Rectal smooth muscle tissue (tissue), 1 donor: ENCODE measurements at regions not wholly inside any gene's neighbourhood (a gene's known extent, or its start where the extent isn't known, plus 50 kb on each side); places are given as distances from the start of the nearest gene placed in this dataset.

Experiments used
- H3K27ac ChIP-seq: one replicate; pipeline ENCODE4 v1.7.0; 2013; ENCODE audit warnings: low read depth, low read length, inconsistent platforms
- H3K27me3 ChIP-seq: one replicate; pipeline ENCODE4 v1.7.0; 2013; ENCODE audit warnings: low read length; ENCODE audit not compliant: control insufficient read depth, insufficient read depth
- H3K36me3 ChIP-seq: one replicate; pipeline ENCODE4 v1.7.0; 2013; ENCODE audit warnings: low read length; ENCODE audit not compliant: control insufficient read depth, insufficient read depth
- H3K4me1 ChIP-seq: one replicate; pipeline ENCODE4 v1.7.0; 2013; ENCODE audit warnings: low read length; ENCODE audit not compliant: control insufficient read depth, insufficient read depth
- H3K4me3 ChIP-seq: one replicate; pipeline ENCODE4 v1.7.0; 2013; ENCODE audit warnings: low read length
- H3K9ac ChIP-seq: one replicate; pipeline ENCODE4 v1.7.0; 2013; ENCODE audit warnings: low read length

DNA sequence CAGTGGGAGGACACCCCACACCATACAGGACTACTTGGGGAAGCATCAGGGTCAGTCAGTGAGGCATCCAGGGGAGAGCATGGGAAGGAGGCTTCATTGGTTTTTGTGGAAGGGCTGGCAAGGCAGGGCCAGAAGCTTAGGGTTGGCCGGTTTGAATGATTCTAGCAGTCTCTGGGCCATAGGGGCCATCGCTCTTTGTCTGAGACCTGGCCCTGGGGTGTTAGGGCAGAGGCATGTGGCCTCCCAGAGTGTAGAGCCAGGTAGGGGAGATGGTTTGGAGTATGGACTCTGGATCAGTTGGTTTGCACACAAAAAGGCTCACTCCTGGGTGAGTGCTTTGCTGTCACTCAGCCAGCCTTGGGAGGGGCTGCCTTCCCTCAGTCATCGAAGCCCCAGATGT, 98.5 kb downstream of the GLI2 start:
- H3K9ac ChIP-seq = no peak overlapping the region
- no peaks in the 10 kb centered on the region for H3K27me3 ChIP-seq
- H3K4me1 ChIP-seq = no peaks in the 10 kb centered on the region
- H3K36me3 ChIP-seq = no peaks in the 10 kb centered on the region
- H3K27ac ChIP-seq = no peak overlapping the region
- H3K4me3 ChIP-seq = no peak overlapping the region

GRCh38 chr2:120836281-120836680, 100.6 kb downstream of the GLI2 start:
- no peak overlapping the region for H3K4me3 ChIP-seq
- no peaks in the 10 kb centered on the region for H3K36me3 ChIP-seq
- H3K27ac ChIP-seq = no peak overlapping the region
- H3K27me3 ChIP-seq = no peaks in the 10 kb centered on the region
- H3K9ac ChIP-seq = no peak overlapping the region
- no peaks in the 10 kb centered on the region for H3K4me1 ChIP-seq

DNA sequence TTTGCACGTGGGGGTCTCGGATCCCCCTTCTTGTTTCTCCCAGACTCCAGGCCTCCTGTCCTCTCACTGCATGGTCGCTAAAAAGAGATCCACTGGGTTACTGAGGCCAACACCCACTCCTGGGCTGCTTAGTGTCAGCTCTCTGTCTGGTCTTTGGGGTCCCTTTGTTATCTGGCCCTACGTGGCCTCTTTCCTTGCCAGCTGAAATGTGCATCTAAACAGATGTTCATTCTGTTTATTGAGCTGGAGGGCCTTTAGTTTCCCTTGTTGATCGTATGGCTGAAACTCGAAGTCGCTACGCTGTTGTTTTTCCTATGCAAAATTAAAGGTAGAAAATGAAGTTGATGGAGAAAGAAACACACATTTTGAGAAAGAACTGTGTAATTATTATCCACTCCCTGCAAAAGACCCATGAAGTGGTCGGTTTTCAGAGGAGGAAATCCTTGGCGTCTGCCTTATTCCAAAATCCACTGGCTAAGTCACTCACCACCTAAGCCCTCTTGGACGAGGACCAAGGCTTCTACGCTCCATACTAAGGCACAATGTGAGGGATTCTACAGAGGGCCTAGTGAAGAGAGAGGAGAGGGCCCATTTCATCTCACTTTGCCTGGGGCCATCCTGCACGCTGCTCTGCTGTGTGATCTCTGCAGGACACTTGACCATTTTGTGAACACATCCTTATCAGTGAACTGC, 105.3 kb downstream of the GLI2 start:
- H3K9ac ChIP-seq = no peak overlapping the region
- H3K4me1 ChIP-seq = no peaks in the 10 kb centered on the region
- no peak overlapping the region for H3K4me3 ChIP-seq
- H3K27me3 ChIP-seq = no peaks in the 10 kb centered on the region
- H3K36me3 ChIP-seq = no peaks in the 10 kb centered on the region
- no peak overlapping the region for H3K27ac ChIP-seq

DNA sequence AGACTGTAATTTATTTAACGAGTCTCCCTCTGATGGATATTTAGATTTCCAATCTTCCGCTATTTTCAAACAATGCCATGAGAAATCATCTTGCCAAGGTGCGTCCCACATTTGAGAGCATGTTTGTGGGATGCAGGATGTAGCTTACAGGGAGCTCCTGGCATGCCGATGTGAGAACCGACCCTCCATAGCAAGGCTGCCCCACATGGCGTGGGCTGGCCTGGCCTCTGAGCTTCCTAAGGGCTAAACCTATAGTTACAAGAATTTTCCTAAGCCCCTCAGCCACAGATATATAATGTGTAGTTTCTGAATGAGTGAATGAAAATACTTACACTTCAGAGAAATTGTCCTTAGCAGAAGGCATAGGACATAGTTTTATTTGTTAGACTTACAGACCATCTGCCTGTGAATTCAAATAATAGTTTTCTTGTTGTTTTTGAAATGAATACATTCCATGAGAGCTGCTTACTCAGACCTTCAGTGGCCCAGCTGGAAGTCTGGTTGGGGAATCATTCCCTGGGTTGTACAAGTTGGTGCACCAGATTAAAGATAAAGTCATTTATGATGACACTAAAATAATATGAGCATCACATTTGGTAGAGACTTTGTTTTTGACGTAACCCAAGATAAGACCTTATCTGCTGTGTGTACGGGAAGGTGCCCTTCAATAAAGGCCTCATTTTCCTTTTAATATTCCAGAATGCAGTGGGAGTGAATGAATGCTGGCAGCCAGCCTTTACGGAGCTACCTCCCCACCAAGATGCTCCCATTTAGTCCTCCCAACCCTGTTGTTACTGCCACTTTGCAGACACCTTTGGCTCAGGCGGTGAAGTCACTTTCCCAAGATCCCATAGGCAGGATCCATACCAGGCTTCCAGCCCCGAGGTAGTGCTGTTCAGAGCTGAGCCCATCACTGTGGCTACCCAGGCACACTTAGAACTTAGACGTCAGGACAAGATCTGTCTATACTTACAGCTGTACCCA, 107.1 kb downstream of the GLI2 start:
- no peaks in the 10 kb centered on the region for H3K27me3 ChIP-seq
- H3K27ac ChIP-seq = no peak overlapping the region
- H3K4me1 ChIP-seq = no peaks in the 10 kb centered on the region
- no peak overlapping the region for H3K4me3 ChIP-seq
- H3K36me3 ChIP-seq = no peaks in the 10 kb centered on the region
- no peak overlapping the region for H3K9ac ChIP-seq

GRCh38 chr2:120844070-120844738, 108.5 kb downstream of the GLI2 start:
- Histone ChIP-seq H3K27me3 (no peaks in the 10 kb centered on the region), H3K4me1 (no peaks in the 10 kb centered on the region), H3K4me3 (no peak overlapping the region), H3K36me3 (no peaks in the 10 kb centered on the region), H3K9ac (no peak overlapping the region), H3K27ac (no peak overlapping the region)

- Histone ChIP-seq H3K27me3 (no peaks in the 10 kb centered on the region), H3K4me3 (no peak overlapping the region), H3K27ac (no peak overlapping the region), H3K4me1 (no peaks in the 10 kb centered on the region), H3K36me3 (no peaks in the 10 kb centered on the region), H3K9ac (no peak overlapping the region)
Observed at GRCh38 chr2:120845277-120845676, 109.6 kb downstream of the GLI2 start.

DNA sequence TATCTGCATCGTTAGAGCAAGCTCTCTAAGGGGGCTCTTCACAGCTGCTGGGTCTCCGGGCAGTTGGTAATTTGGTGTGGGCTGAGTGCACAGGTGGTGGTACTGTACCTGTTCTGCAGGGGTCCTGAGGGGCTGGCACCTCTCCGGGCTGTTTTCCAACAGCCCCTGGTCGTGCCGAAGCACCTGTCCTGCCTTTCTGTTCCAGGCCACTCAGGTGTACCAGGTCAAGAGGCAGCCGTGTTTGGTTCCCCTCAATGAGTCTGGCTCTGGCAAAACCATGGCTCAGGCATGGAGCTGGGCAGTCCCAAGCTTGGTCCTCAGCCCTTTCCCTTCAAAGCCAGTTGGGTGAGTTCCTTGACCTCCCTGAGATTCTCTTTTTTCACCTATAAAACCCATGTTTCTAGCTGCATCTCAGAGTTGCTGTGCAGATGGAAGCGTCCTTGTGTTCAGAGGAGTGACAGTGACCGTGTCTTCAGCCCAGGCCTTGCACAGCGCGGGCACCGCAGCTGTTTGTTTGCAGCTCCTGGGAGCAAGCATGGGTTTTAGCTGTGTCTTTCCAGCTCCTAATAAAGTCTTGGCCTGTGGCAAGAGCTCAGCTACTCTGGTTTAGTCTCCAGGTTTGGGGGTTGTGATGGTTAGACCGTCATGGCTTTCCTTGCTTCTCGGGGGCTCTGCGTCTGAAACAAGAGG, 110.9 kb downstream of the GLI2 start:
- Histone ChIP-seq H3K27ac (no peak overlapping the region), H3K36me3 (no peaks in the 10 kb centered on the region), H3K4me3 (no peak overlapping the region), H3K9ac (no peak overlapping the region), H3K4me1 (no peaks in the 10 kb centered on the region), H3K27me3 (no peaks in the 10 kb centered on the region)

DNA sequence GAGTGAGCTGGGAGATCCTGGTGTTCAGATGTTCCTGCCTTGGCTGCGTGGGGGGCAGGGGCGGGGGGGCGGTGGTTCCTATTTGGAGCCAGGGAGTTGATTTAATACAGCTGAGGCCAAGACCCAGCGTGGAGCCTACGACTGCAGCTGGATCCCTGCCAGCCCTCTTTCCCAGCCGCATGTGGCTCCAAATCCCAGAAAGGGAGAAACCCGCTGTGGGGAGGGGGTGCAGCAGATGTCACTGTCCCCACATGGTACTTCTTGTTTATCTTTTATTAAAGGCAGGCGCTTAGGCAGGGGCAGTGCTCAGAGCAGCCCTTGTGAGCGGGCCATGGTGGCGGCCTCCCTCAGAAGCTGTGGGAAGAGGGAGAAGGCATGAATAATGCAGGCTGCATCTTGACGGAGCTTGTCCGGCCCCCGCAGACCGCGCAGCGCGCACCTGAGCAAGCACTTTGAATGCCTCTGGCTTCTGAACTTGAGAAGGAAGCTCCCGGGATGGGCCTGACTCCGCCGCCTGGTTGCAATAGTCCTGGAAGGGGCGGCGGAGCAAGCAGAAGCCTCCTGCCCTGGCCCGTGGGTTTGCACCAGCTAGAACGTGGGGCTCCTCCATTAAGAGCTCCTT, 112.1 kb downstream of the GLI2 start:
- Histone ChIP-seq H3K4me1 (no peaks in the 10 kb centered on the region), H3K9ac (no peak overlapping the region), H3K27ac (no peak overlapping the region), H3K4me3 (no peak overlapping the region), H3K36me3 (no peaks in the 10 kb centered on the region), H3K27me3 (no peaks in the 10 kb centered on the region)

GRCh38 chr2:120849278-120849677, 113.6 kb downstream of the GLI2 start:
- Histone ChIP-seq H3K4me3 (no peak overlapping the region), H3K9ac (no peak overlapping the region), H3K36me3 (no peaks in the 10 kb centered on the region), H3K4me1 (no peaks in the 10 kb centered on the region), H3K27ac (no peak overlapping the region), H3K27me3 (no peaks in the 10 kb centered on the region)

DNA sequence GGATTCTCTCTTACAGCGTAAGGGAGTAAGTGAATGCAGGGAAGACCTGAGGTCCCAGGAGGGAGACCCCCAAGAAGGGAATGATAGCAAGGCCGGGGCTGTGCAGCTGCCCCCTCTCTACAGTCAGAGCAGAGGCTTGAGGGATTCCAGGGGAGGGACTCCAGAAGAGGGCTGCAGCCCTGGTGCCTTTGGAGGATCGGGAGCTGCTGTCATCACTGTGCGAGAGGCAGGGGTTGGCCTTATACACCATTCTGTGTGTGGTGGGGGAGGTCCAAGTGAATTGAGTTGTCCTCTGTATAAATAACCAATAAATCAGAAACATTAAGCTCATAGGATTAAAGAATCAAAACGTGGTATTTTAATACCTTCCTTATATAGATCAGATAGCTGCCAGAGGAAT, 114.9 kb downstream of the GLI2 start:
- Histone ChIP-seq H3K27ac (no peak overlapping the region), H3K4me1 (no peaks in the 10 kb centered on the region), H3K27me3 (no peaks in the 10 kb centered on the region), H3K36me3 (no peaks in the 10 kb centered on the region), H3K4me3 (no peak overlapping the region), H3K9ac (no peak overlapping the region)

DNA sequence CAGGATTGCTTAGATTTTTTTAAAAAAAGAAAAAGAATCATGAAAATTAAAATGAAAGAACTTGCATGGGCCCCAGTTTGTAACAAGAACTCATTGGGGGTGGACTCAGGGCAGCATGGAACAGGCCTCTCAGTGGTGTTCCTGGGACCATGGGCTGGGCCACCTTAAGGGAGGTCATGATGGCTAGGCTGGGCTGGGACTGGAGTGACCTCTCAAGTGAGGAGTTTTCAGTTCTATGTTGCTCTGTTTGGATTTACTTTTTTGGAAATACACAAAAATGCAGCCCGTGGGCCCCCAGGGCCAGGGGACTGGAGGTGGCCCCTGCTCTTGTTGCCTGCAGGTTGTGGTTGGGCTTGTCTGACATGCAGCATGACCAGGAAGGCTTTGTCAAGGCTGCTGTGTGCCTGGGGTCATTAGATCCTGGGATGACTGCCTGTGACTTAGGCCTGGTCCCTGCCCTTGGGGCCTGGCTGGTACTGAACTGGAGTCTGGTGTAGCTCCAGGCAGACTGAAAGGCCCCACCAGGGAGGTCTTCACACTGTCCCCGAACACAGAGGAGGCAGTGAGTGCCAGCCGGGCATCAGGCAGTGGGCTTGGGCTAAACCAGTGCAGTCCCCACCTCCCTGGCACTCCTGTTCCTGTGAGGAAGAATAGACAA, 115.6 kb downstream of the GLI2 start:
- no peaks in the 10 kb centered on the region for H3K4me1 ChIP-seq
- H3K9ac ChIP-seq = no peak overlapping the region
- no peak overlapping the region for H3K4me3 ChIP-seq
- H3K27me3 ChIP-seq = no peaks in the 10 kb centered on the region
- no peaks in the 10 kb centered on the region for H3K36me3 ChIP-seq
- H3K27ac ChIP-seq = no peak overlapping the region
